Panc1 (cell line): ENCODE measurements at regions not wholly inside any gene's neighbourhood (a gene's known extent, or its start where the extent isn't known, plus 50 kb on each side); places are given as distances from the start of the nearest gene placed in this dataset.

ENCODE experiments used
- ATAC-seq: fragments of 200-7000 bp; cut with Tn5 transposase; 2 replicates; pipeline ENCODE4 v1.9.1; 2020; ENCODE audit warnings: mild to moderate bottlenecking, moderate library complexity
- BruUV-seq: library from RNA; stranded (reverse); fragments of 400-500 nt; replicated peaks from 2 replicates; lab custom pipeline; 2021; lab: Mats Ljungman, UMichigan
- CTCF ChIA-PET: fragments of 300-600 bp; sonication (Branson Sonifier 250); formaldehyde crosslinking; loops from one replicate; lab custom pipeline; 2022; ENCODE audit warnings: antibody characterized with exemption; lab: Charles Lee
- POLR2A ChIA-PET: fragments of 300-600 bp; sonication (Branson Sonifier 250); formaldehyde crosslinking; loops from one replicate; lab custom pipeline; 2022; ENCODE audit warnings: antibody characterized with exemption; lab: Charles Lee
- DNase-seq: peaks from one replicate; pipeline ENCODE4 v3.0.0-alpha.2; 2010; ENCODE audit warnings: low read depth, low spot score
- H3K27ac ChIP-seq: 2 replicates; pipeline ENCODE4 v1.5.1; 2011; ENCODE audit warnings: mild to moderate bottlenecking, low read length, inconsistent platforms
- H3K27me3 ChIP-seq: fragments of 200-500 bp; sonication (Bioruptor generic); 2 replicates; pipeline ENCODE4 v1.6.0; 2014; ENCODE audit warnings: low read length, inconsistent platforms; ENCODE audit not compliant: control insufficient read depth, insufficient read depth
- H3K36me3 ChIP-seq: fragments of 200-500 bp; sonication (Bioruptor generic); 2 replicates; pipeline ENCODE4 v1.5.1; 2014; ENCODE audit warnings: inconsistent platforms, mild to moderate bottlenecking, low read length, moderate library complexity; ENCODE audit not compliant: control insufficient read depth, insufficient read depth
- H3K4me1 ChIP-seq: 2 replicates; pipeline ENCODE4 v1.5.1; 2011; ENCODE audit warnings: inconsistent platforms, mild to moderate bottlenecking, low read length, moderate library complexity; ENCODE audit not compliant: control insufficient read depth, insufficient read depth
- H3K4me3 ChIP-seq, 2 experiments: 2 replicates each; pipeline ENCODE4 v1.5.1; 2011 to 2012; ENCODE audit warnings: low read depth in 2 of 2, low read length in 2 of 2, mild to moderate bottlenecking in 2 of 2, inconsistent platforms in 1 of 2, moderate library complexity in 1 of 2
- H3K9me3 ChIP-seq: fragments of 200-500 bp; sonication (Bioruptor generic); 2 replicates; pipeline ENCODE4 v1.5.1; 2014; ENCODE audit warnings: low read depth, mild to moderate bottlenecking, inconsistent platforms, low read length, moderate library complexity; ENCODE audit not compliant: control insufficient read depth, insufficient read depth
- CTCF ChIP-seq: fragments of 450-650 bp; IDR thresholded peaks from 2 replicates; pipeline ENCODE4 v1.5.1; 2017; ENCODE audit warnings: mild to moderate bottlenecking
- POLR2AphosphoS5 ChIP-seq: IDR thresholded peaks from 2 replicates; pipeline ENCODE4 v1.6.1; 2012; ENCODE audit warnings: mild to moderate bottlenecking, low read depth, low read length, moderate library complexity
- REST ChIP-seq, 2 experiments: IDR thresholded peaks; 2 replicates each; pipeline ENCODE4 v1.6.1; 2011 to 2012; ENCODE audit warnings: low read depth in 2 of 2, control low read depth in 1 of 2, low read length in 1 of 2, mild to moderate bottlenecking in 1 of 2, moderate library complexity in 1 of 2; ENCODE audit not compliant: insufficient read depth in 1 of 2
- SIN3A ChIP-seq: IDR thresholded peaks from 2 replicates; pipeline ENCODE4 v1.6.1; 2012; ENCODE audit warnings: low read depth, mild to moderate bottlenecking, low read length, moderate library complexity, borderline replicate concordance; ENCODE audit not compliant: insufficient read depth
- TCF7L2 ChIP-seq: IDR thresholded peaks from 2 replicates; pipeline ENCODE4 v1.6.1; 2011; ENCODE audit warnings: mild to moderate bottlenecking, low read depth, low read length, inconsistent platforms
- in situ Hi-C: cut with HindIII; loops from 2 replicates; pipeline ENCODE4 v1.10.0; 2016; ENCODE audit warnings: low sequenced_read_pairs, low pct_unique_long_range_greater_than_20kb
- intact Hi-C: fragments of 100-400 bp; cut with micrococcal nuclease; formaldehyde crosslinking; loops from one replicate; pipeline ENCODE4 v1.10.0; 2022; ENCODE audit not compliant: unreplicated experiment

- Histone ChIP-seq H3K27ac (no peak overlapping the region), H3K9me3 (no peaks in the 10 kb centered on the region), H3K4me1 (no peaks in the 10 kb centered on the region), H3K4me3 (no peak overlapping the region), H3K27me3 (no peaks in the 10 kb centered on the region), H3K36me3 (no peaks in the 10 kb centered on the region)
- ChIA-PET CTCF (no interaction called here), POLR2A (no interaction called here)
- ATAC-seq (no peak), DNase-seq (no peak)
- in situ Hi-C loops (no loop called here), intact Hi-C loops (no loop called here)
- no peak for TF ChIP-seq TCF7L2
- BruUV-seq, result no TSS peak
Measured at GRCh38 chr18:44309185-44309584, 371.5 kb upstream of the SETBP1 start.

- Histone ChIP-seq H3K27me3 (no peaks in the 10 kb centered on the region), H3K4me1 (no peaks in the 10 kb centered on the region), H3K27ac (no peak overlapping the region), H3K36me3 (no peaks in the 10 kb centered on the region), H3K4me3 (no peak overlapping the region), H3K9me3 (no peaks in the 10 kb centered on the region)
- ChIA-PET CTCF (no interaction called here), POLR2A (no interaction called here)
- no peak for DNase-seq
- TF ChIP-seq SIN3A, result no peak
- TF ChIP-seq POLR2AphosphoS5, result no peak
- TF ChIP-seq CTCF, result no peak
- no peak for TF ChIP-seq REST (IDR thresholded peaks at IDR 0.05; ENCODE audit: insufficient read depth in 1 of 2, low read depth in 2 of 2, low read length in 1 of 2)
- no peak for TF ChIP-seq TCF7L2
- intact Hi-C loops (no loop called here), in situ Hi-C loops (no loop called here)
- no peak for ATAC-seq
- no TSS peak for BruUV-seq
Measured at GRCh38 chr18:44320619-44321460, 359.8 kb upstream of the SETBP1 start.

GRCh38 chr18:44321868-44322590 lies 358.7 kb upstream of the SETBP1 start:
- ChIA-PET POLR2A (no interaction called here), CTCF (no interaction called here)
- Histone ChIP-seq H3K9me3 (no peaks in the 10 kb centered on the region), H3K4me1 (no peaks in the 10 kb centered on the region), H3K4me3 (no peak overlapping the region), H3K36me3 (no peaks in the 10 kb centered on the region), H3K27me3 (no peaks in the 10 kb centered on the region), H3K27ac (no peak overlapping the region)
- in situ Hi-C loops (no loop called here), intact Hi-C loops (no loop called here)
- no peak for DNase-seq
- BruUV-seq, result no TSS peak
- TF ChIP-seq POLR2AphosphoS5 (no peak), SIN3A (no peak), REST (IDR thresholded peaks at IDR 0.05; ENCODE audit: insufficient read depth in 1 of 2, low read depth in 2 of 2, low read length in 1 of 2) (no peak), TCF7L2 (no peak), CTCF (no peak)
- ATAC-seq, result no peak
